ENCODE measurements at regions not wholly inside any gene's neighbourhood (a gene's known extent, or its start where the extent isn't known, plus 50 kb on each side); places are given as distances from the start of the nearest gene placed in this dataset.

- Histone ChIP-seq H3K36me3 (replicated peaks in 1 of 2; ENCODE audit: insufficient read depth in 1 of 2, low read depth in 2 of 2) (no peaks in the 10 kb centered on the region), H3K4me1 (no peaks in the 10 kb centered on the region), H3K9me3 (no peaks in the 10 kb centered on the region), H3K4me3 (no peak overlapping the region), H3K27me3 (no peaks in the 10 kb centered on the region), H3K27ac (no peak overlapping the region)
- no peak for TF ChIP-seq POLR2A (IDR thresholded peaks at IDR 0.05)
- TF ChIP-seq CTCF (IDR thresholded peaks at IDR 0.05) = no peak
- intact Hi-C loops (cut with DNase I) = no loop called here
- WGBS, 2 donors = 88 to 89% methylated on average over 9 of the region's 9 CpGs
- no peak for ATAC-seq
- DNase-seq = no peak
These were observed 237.0 kb upstream of the TPM1 start for GRCh38 chr15:62805502-62805901.

- no peak for TF ChIP-seq CTCF (IDR thresholded peaks at IDR 0.05)
- TF ChIP-seq POLR2A (IDR thresholded peaks at IDR 0.05) = no peak
- intact Hi-C loops (cut with DNase I) = no loop called here
- H3K4me1 ChIP-seq = peaks cover 3% of the 10 kb centered on the region
- DNase-seq = no peak
- no peaks in the 10 kb centered on the region for H3K9me3 ChIP-seq
- H3K36me3 ChIP-seq (replicated peaks in 1 of 2; ENCODE audit: insufficient read depth in 1 of 2, low read depth in 2 of 2) = no peaks in the 10 kb centered on the region
- no peak for ATAC-seq
- WGBS, 2 donors = 86 to 87% methylated on average over 11 of the region's 11 CpGs
- H3K27ac ChIP-seq = no peak overlapping the region
- H3K27me3 ChIP-seq = no peaks in the 10 kb centered on the region
- no peak overlapping the region for H3K4me3 ChIP-seq
These were observed 234.9 kb upstream of the TPM1 start for GRCh38 chr15:62807539-62808130.

- no peaks in the 10 kb centered on the region for H3K36me3 ChIP-seq (replicated peaks in 1 of 2; ENCODE audit: insufficient read depth in 1 of 2, low read depth in 2 of 2)
- DNase-seq = no peak
- no peak overlapping the region for H3K27ac ChIP-seq
- intact Hi-C loops (cut with DNase I) = no loop called here
- H3K4me3 ChIP-seq = no peak overlapping the region
- ATAC-seq = no peak
- H3K9me3 ChIP-seq = no peaks in the 10 kb centered on the region
- peaks cover 3% of the 10 kb centered on the region for H3K4me1 ChIP-seq
- no peaks in the 10 kb centered on the region for H3K27me3 ChIP-seq
- TF ChIP-seq POLR2A (IDR thresholded peaks at IDR 0.05) = no peak
- TF ChIP-seq CTCF (IDR thresholded peaks at IDR 0.05) = no peak
- WGBS, 2 donors = 78 to 84% methylated on average over 8 of the region's 8 CpGs
These were observed 233.2 kb upstream of the TPM1 start for GRCh38 chr15:62809115-62809967.

GRCh38 chr15:62809968-62810260 is 232.6 kb upstream of the TPM1 start:
- Histone ChIP-seq H3K36me3 (replicated peaks in 1 of 2; ENCODE audit: insufficient read depth in 1 of 2, low read depth in 2 of 2) (no peaks in the 10 kb centered on the region), H3K4me1 (peaks cover 3% of the 10 kb centered on the region), H3K27ac (no peak overlapping the region), H3K4me3 (no peak overlapping the region), H3K27me3 (no peaks in the 10 kb centered on the region), H3K9me3 (no peaks in the 10 kb centered on the region)
- TF ChIP-seq CTCF (IDR thresholded peaks at IDR 0.05) (no peak), POLR2A (IDR thresholded peaks at IDR 0.05) (no peak)
- no peak for DNase-seq
- intact Hi-C loops (cut with DNase I) = no loop called here
- WGBS, 2 donors = 93 to 94% methylated on average over 7 to 8 of the region's 8 CpGs
- ATAC-seq = no peak

- Histone ChIP-seq H3K27ac (no peak overlapping the region), H3K4me3 (no peak overlapping the region), H3K27me3 (no peaks in the 10 kb centered on the region), H3K4me1 (peaks cover 14% of the 10 kb centered on the region), H3K36me3 (replicated peaks in 1 of 2; ENCODE audit: insufficient read depth in 1 of 2, low read depth in 2 of 2) (no peaks in the 10 kb centered on the region), H3K9me3 (no peaks in the 10 kb centered on the region)
- ATAC-seq (no peak), DNase-seq (no peak)
- TF ChIP-seq CTCF (IDR thresholded peaks at IDR 0.05) (no peak), POLR2A (IDR thresholded peaks at IDR 0.05) (no peak)
- 86 to 92% methylated on average over 7 of the region's 7 CpGs for WGBS, 2 donors
- intact Hi-C loops (cut with DNase I) = no loop called here
These were observed 230.1 kb upstream of the TPM1 start for GRCh38 chr15:62812515-62812835.

Measured in body of pancreas (tissue), 4 donors.